ENCODE measurements at regions not wholly inside any gene's neighbourhood (a gene's known extent, or its start where the extent isn't known, plus 50 kb on each side); places are given as distances from the start of the nearest gene placed in this dataset.
A peak's percentile ranks its signal among the peaks of the same experiment; 100 is the strongest.

GRCh38 chr12:74043343-74043742 is 494.3 kb upstream of the ATXN7L3B start:
- no peaks in the 10 kb centered on the region for H3K36me3 ChIP-seq (ENCODE audit: low read depth)
- no peaks in the 10 kb centered on the region for H3K27me3 ChIP-seq (ENCODE audit: insufficient read depth, low read depth)
- TF ChIP-seq EZH2 (IDR thresholded peaks at IDR 0.05; ENCODE audit: low read depth) = no peak
- TF ChIP-seq CTCF (conservative IDR thresholded peaks at IDR 0.05) = no peak
- H3K4me2 ChIP-seq = peak overlapping the region; percentile 56
- intact Hi-C loops (cut with micrococcal nuclease; ENCODE audit: unreplicated experiment) = no loop called here
- no TSS peak for BruUV-seq (replicated peaks)
- ChIA-PET CTCF (no interaction called here), POLR2A (ENCODE audit: unreplicated experiment) (interaction anchor here (0.6 to 0.7 kb wide), 3 partner anchors 273 to 1579 kb away, joined by 4 to 8 read pairs (median 5); no protein-coding TSS in a partner anchor)
- peak; percentile 48 to 99 for DNase-seq
- H3K9me2 ChIP-seq (ENCODE audit: insufficient read depth) = no peaks in the 10 kb centered on the region
- peaks cover 16% of the 10 kb centered on the region for H3F3A ChIP-seq (ENCODE audit: insufficient read depth, low read depth)
- H3K4me3 ChIP-seq = peak overlapping the region; percentile 15; the same call in 1 of the 2 replicates
- H3K79me2 ChIP-seq (ENCODE audit: low read depth) = no peaks in the 10 kb centered on the region
- H3K27ac ChIP-seq = peak overlapping the region; percentile 96
- no peaks in the 10 kb centered on the region for H4K20me1 ChIP-seq (ENCODE audit: insufficient read depth)
- H2AFZ ChIP-seq = peak overlapping the region; percentile 67
- H3K9me3 ChIP-seq (ENCODE audit: insufficient read depth, low read depth) = peaks cover 18% of the 10 kb centered on the region
- peaks cover 28% of the 10 kb centered on the region for H3K4me1 ChIP-seq (replicated peaks; ENCODE audit: insufficient read depth)

GRCh38 chr12:74049348-74049747 is 488.3 kb upstream of the ATXN7L3B start:
- BruUV-seq (replicated peaks) = no TSS peak
- no peak for DNase-seq
- Histone ChIP-seq H3K4me3 (no peak overlapping the region), H3K27ac (no peak overlapping the region), H3K79me2 (ENCODE audit: low read depth) (no peaks in the 10 kb centered on the region), H3K4me1 (replicated peaks; ENCODE audit: insufficient read depth) (peaks cover under 1% of the 10 kb centered on the region; the same call in 1 of the 2 replicates), H4K20me1 (ENCODE audit: insufficient read depth) (no peaks in the 10 kb centered on the region), H3K9me3 (ENCODE audit: insufficient read depth, low read depth) (peaks cover 6% of the 10 kb centered on the region), H3K36me3 (ENCODE audit: low read depth) (no peaks in the 10 kb centered on the region), H2AFZ (no peak overlapping the region), H3F3A (ENCODE audit: insufficient read depth, low read depth) (no peaks in the 10 kb centered on the region), H3K27me3 (ENCODE audit: insufficient read depth, low read depth) (no peaks in the 10 kb centered on the region), H3K4me2 (no peak overlapping the region), H3K9me2 (ENCODE audit: insufficient read depth) (no peaks in the 10 kb centered on the region)
- CTCF ChIA-PET = no interaction called here
- TF ChIP-seq CTCF (conservative IDR thresholded peaks at IDR 0.05) (no peak), EZH2 (IDR thresholded peaks at IDR 0.05; ENCODE audit: low read depth) (no peak)
- POLR2A ChIA-PET (ENCODE audit: unreplicated experiment) = no interaction called here
- intact Hi-C loops (cut with micrococcal nuclease; ENCODE audit: unreplicated experiment) = no loop called here

- ChIA-PET CTCF (no interaction called here), POLR2A (ENCODE audit: unreplicated experiment) (no interaction called here)
- Histone ChIP-seq H4K20me1 (ENCODE audit: insufficient read depth) (no peaks in the 10 kb centered on the region), H3K4me2 (no peak overlapping the region), H3K79me2 (ENCODE audit: low read depth) (no peaks in the 10 kb centered on the region), H3K9me2 (ENCODE audit: insufficient read depth) (no peaks in the 10 kb centered on the region), H2AFZ (no peak overlapping the region), H3K27ac (no peak overlapping the region), H3K27me3 (ENCODE audit: insufficient read depth, low read depth) (no peaks in the 10 kb centered on the region), H3F3A (ENCODE audit: insufficient read depth, low read depth) (no peaks in the 10 kb centered on the region), H3K36me3 (ENCODE audit: low read depth) (no peaks in the 10 kb centered on the region), H3K9me3 (ENCODE audit: insufficient read depth, low read depth) (no peaks in the 10 kb centered on the region), H3K4me1 (replicated peaks; ENCODE audit: insufficient read depth) (no peaks in the 10 kb centered on the region), H3K4me3 (no peak overlapping the region)
- BruUV-seq (replicated peaks) = no TSS peak
- DNase-seq = no peak
- intact Hi-C loops (cut with micrococcal nuclease; ENCODE audit: unreplicated experiment) = no loop called here
- no peak for TF ChIP-seq EZH2 (IDR thresholded peaks at IDR 0.05; ENCODE audit: low read depth)
- TF ChIP-seq CTCF (conservative IDR thresholded peaks at IDR 0.05) = no peak
These were observed 485.8 kb upstream of the ATXN7L3B start for GRCh38 chr12:74051848-74052247.
